Neural progenitor cell (in vitro differentiated cells): ENCODE measurements at regions not wholly inside any gene's neighbourhood (a gene's known extent, or its start where the extent isn't known, plus 50 kb on each side); places are given as distances from the start of the nearest gene placed in this dataset.

Source experiments
- DNase-seq: peaks from one replicate; pipeline ENCODE4 v3.0.0-alpha.2; 2016; ENCODE audit warnings: low spot score
- H2AFZ ChIP-seq: fragments of 200-600 bp; sonication (generic); replicated peaks from 2 replicates; pipeline ENCODE4 v1.6.1; 2016; ENCODE audit warnings: antibody characterized with exemption
- H3F3A ChIP-seq: fragments of 200-600 bp; sonication (generic); 2 replicates; pipeline ENCODE4 v1.6.1; 2016; ENCODE audit warnings: antibody characterized with exemption, low read depth
- H3K27ac ChIP-seq: fragments of 200-600 bp; sonication (generic); 2 replicates; pipeline ENCODE4 v1.5.1; 2016; ENCODE audit warnings: mild to moderate bottlenecking
- H3K27me3 ChIP-seq: fragments of 200-600 bp; sonication (generic); 2 replicates; pipeline ENCODE4 v1.6.1; 2016; ENCODE audit warnings: mild to moderate bottlenecking, moderate library complexity
- H3K36me3 ChIP-seq: fragments of 200-600 bp; sonication (generic); 2 replicates; pipeline ENCODE4 v1.5.1; 2016
- H3K4me1 ChIP-seq: fragments of 200-600 bp; sonication (generic); 2 replicates; pipeline ENCODE4 v1.6.1; 2016; ENCODE audit warnings: mixed run types
- H3K4me2 ChIP-seq: fragments of 200-600 bp; sonication (generic); 2 replicates; pipeline ENCODE4 v1.6.1; 2016
- H3K4me3 ChIP-seq: fragments of 200-600 bp; sonication (generic); 2 replicates; pipeline ENCODE4 v1.5.1; 2016
- H3K79me2 ChIP-seq: fragments of 200-600 bp; sonication (generic); 2 replicates; pipeline ENCODE4 v1.6.1; 2016; ENCODE audit warnings: low read depth
- H3K9ac ChIP-seq: fragments of 200-600 bp; sonication (generic); 2 replicates; pipeline ENCODE4 v1.6.1; 2016
- H3K9me3 ChIP-seq: fragments of 200-600 bp; sonication (generic); 2 replicates; pipeline ENCODE4 v1.5.1; 2016; ENCODE audit warnings: low read depth
- H4K20me1 ChIP-seq: fragments of 200-600 bp; sonication (generic); 2 replicates; pipeline ENCODE4 v1.6.1; 2016; ENCODE audit warnings: low read depth
- H3K27ac Mint-ChIP-seq: 3 replicates; pipeline ENCODE4 v1.8.0; 2021; ENCODE audit warnings: mixed read lengths
- H3K27me3 Mint-ChIP-seq: 2 replicates; pipeline ENCODE4 v1.8.0; 2022; ENCODE audit warnings: low read depth, mild to moderate bottlenecking, inconsistent platforms, moderate library complexity, mixed read lengths; ENCODE audit not compliant: insufficient read depth
- H3K36me3 Mint-ChIP-seq: 3 replicates; pipeline ENCODE4 v1.8.0; 2021; ENCODE audit warnings: mixed read lengths
- H3K4me1 Mint-ChIP-seq: 3 replicates; pipeline ENCODE4 v1.8.0; 2021; ENCODE audit warnings: mixed read lengths
- H3K4me3 Mint-ChIP-seq: 3 replicates; pipeline ENCODE4 v1.8.0; 2021; ENCODE audit warnings: mild to moderate bottlenecking, moderate library complexity, mixed read lengths
- H3K9me3 Mint-ChIP-seq: 3 replicates; pipeline ENCODE4 v1.8.0; 2020; ENCODE audit warnings: mixed read lengths
- EZH2 ChIP-seq: fragments of 200-600 bp; sonication (generic); IDR thresholded peaks from 2 replicates; pipeline ENCODE4 v1.6.1; 2017; ENCODE audit warnings: antibody characterized with exemption, mild to moderate bottlenecking, moderate library complexity
- EZH2phosphoT487 ChIP-seq: fragments of 200-600 bp; sonication (generic); IDR thresholded peaks from 2 replicates; pipeline ENCODE4 v1.6.1; 2017; ENCODE audit warnings: antibody characterized with exemption
- TF ChIP-seq, protein P1 (sequence below): fragments of 200-600 bp; sonication (generic); IDR thresholded peaks from 2 replicates; pipeline ENCODE4 v1.5.1; 2017; ENCODE audit warnings: antibody characterized with exemption, mild to moderate bottlenecking

DNA sequence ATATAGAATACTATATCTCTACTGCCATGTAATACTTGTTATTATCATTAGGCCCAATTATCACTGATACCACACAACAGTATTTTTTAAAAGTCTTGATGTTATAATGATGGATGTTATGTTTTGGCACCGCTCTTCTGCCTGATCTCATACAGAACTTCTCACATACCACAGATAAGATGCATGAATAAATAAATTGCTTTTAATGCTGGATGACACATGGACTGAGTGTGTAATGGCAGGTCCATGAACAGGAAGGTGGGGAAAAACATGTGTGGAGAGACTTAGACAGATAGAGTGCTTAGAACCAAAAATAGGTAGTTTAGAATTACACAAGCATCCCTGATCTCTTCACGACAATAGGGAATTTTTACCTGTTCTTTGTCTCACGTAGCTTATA is 258.4 kb upstream of the MARCKS start:
- Mint-ChIP-seq H3K4me3 (no peak overlapping the region), H3K9me3 (peaks cover 14% of the 10 kb centered on the region), H3K27ac (peak overlapping the region; percentile 31), H3K4me1 (peaks cover 32% of the 10 kb centered on the region), H3K27me3 (no peaks in the 10 kb centered on the region), H3K36me3 (peaks cover 5% of the 10 kb centered on the region)
- Histone ChIP-seq H3K4me3 (no peak overlapping the region), H3K27ac (no peak overlapping the region), H3K4me1 (peaks cover 19% of the 10 kb centered on the region), H3K27me3 (no peaks in the 10 kb centered on the region), H3K79me2 (no peaks in the 10 kb centered on the region), H3F3A (no peaks in the 10 kb centered on the region), H4K20me1 (no peaks in the 10 kb centered on the region), H2AFZ (no peak overlapping the region), H3K9ac (no peak overlapping the region), H3K9me3 (no peaks in the 10 kb centered on the region), H3K36me3 (no peaks in the 10 kb centered on the region), H3K4me2 (no peak overlapping the region)
- TF ChIP-seq, protein P1, sequence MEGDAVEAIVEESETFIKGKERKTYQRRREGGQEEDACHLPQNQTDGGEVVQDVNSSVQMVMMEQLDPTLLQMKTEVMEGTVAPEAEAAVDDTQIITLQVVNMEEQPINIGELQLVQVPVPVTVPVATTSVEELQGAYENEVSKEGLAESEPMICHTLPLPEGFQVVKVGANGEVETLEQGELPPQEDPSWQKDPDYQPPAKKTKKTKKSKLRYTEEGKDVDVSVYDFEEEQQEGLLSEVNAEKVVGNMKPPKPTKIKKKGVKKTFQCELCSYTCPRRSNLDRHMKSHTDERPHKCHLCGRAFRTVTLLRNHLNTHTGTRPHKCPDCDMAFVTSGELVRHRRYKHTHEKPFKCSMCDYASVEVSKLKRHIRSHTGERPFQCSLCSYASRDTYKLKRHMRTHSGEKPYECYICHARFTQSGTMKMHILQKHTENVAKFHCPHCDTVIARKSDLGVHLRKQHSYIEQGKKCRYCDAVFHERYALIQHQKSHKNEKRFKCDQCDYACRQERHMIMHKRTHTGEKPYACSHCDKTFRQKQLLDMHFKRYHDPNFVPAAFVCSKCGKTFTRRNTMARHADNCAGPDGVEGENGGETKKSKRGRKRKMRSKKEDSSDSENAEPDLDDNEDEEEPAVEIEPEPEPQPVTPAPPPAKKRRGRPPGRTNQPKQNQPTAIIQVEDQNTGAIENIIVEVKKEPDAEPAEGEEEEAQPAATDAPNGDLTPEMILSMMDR = no peak
- TF ChIP-seq EZH2phosphoT487 = no peak
- no peak for TF ChIP-seq EZH2
- no peak for DNase-seq

DNA sequence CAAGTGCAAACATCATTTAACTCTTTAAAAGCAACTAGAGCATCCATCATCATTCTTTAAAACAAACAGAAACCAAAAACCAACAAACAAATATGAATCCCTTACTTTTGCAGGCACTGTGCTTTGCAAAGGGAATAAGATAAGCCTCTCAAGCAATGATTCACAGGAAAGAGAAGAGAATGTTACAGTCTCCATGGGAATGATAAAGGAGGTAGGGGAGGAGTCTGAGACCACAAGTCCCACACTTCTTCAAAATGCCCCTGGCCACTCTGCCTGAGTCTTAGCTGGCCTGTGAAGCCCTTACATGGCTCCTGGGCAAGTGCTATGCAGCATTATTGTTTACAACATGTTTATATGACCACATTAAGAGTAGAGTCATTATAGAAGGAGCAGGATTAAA is 257.7 kb upstream of the MARCKS start:
- H3K4me3 Mint-ChIP-seq = no peak overlapping the region
- TF ChIP-seq EZH2phosphoT487 = no peak
- TF ChIP-seq, protein P1 = no peak
- TF ChIP-seq EZH2 = no peak
- H3K27me3 Mint-ChIP-seq = no peaks in the 10 kb centered on the region
- no peak overlapping the region for H2AFZ ChIP-seq
- peaks cover 5% of the 10 kb centered on the region for H3K36me3 Mint-ChIP-seq
- no peak for DNase-seq
- no peaks in the 10 kb centered on the region for H3K27me3 ChIP-seq
- H3K4me1 ChIP-seq = peaks cover 19% of the 10 kb centered on the region
- no peak overlapping the region for H3K4me3 ChIP-seq
- no peaks in the 10 kb centered on the region for H3K36me3 ChIP-seq
- no peaks in the 10 kb centered on the region for H3K9me3 ChIP-seq
- H3K9me3 Mint-ChIP-seq = peaks cover 14% of the 10 kb centered on the region
- H3F3A ChIP-seq = no peaks in the 10 kb centered on the region
- H3K27ac Mint-ChIP-seq = peak overlapping the region; percentile 31
- peaks cover 31% of the 10 kb centered on the region for H3K4me1 Mint-ChIP-seq
- H3K27ac ChIP-seq = no peak overlapping the region
- no peaks in the 10 kb centered on the region for H4K20me1 ChIP-seq
- no peak overlapping the region for H3K4me2 ChIP-seq
- H3K79me2 ChIP-seq = no peaks in the 10 kb centered on the region
- H3K9ac ChIP-seq = no peak overlapping the region

DNA sequence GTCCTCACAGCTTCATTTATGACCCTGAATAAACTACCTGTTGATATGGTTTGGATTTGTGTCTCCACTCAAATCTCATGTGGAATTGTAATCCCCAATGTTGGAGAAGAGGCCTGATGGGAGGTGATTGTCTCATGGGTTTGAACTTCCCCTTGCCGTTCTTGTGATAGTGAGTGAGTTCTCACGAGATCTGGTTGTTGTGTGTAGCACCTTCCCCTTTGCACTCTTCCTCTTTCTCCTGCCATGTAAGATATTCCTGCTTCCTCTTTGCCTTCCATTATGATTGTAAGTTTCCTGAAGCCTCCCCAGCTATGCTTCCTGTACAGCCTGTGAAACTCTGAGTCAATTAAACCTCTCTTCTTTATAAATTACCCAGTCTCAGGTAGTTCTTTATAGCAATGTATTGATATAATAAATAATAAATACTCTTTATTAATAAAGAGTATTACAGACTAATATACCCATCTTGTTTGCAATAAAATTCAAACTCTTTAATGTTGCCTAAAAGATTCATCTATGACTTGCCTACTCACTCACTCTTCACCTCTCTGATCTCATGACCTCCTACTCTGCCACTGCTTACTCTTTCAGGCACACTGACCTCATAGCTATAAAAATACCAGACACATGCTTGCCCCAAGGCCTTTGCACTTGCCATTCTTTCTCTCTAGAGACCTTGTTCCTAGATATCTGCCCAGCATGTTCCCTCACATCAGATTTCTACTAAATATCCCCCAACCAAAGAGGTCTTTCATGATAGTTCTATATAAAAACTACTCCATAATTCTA is 256.4 kb upstream of the MARCKS start:
- peaks cover 2% of the 10 kb centered on the region for H3K36me3 Mint-ChIP-seq
- peaks cover 24% of the 10 kb centered on the region for H3K4me1 Mint-ChIP-seq
- Histone ChIP-seq H3K27ac (no peak overlapping the region), H3K4me3 (no peak overlapping the region), H3K9me3 (no peaks in the 10 kb centered on the region), H3F3A (no peaks in the 10 kb centered on the region), H3K36me3 (no peaks in the 10 kb centered on the region), H3K9ac (no peak overlapping the region), H3K4me1 (peaks cover 18% of the 10 kb centered on the region), H3K79me2 (no peaks in the 10 kb centered on the region), H2AFZ (no peak overlapping the region), H3K4me2 (no peak overlapping the region), H3K27me3 (no peaks in the 10 kb centered on the region), H4K20me1 (no peaks in the 10 kb centered on the region)
- peaks cover 12% of the 10 kb centered on the region for H3K9me3 Mint-ChIP-seq
- H3K27me3 Mint-ChIP-seq = peaks cover 4% of the 10 kb centered on the region
- no peak for DNase-seq
- H3K27ac Mint-ChIP-seq = no peak overlapping the region
- no peak for TF ChIP-seq EZH2
- no peak for TF ChIP-seq EZH2phosphoT487
- TF ChIP-seq, protein P1 = no peak
- no peak overlapping the region for H3K4me3 Mint-ChIP-seq
